NB4 (cell line): ENCODE measurements at regions not wholly inside any gene's neighbourhood (a gene's known extent, or its start where the extent isn't known, plus 50 kb on each side); places are given as distances from the start of the nearest gene placed in this dataset.

Source experiments
- POLR2A ChIP-seq: IDR thresholded peaks from 2 replicates; pipeline ENCODE4 v1.6.1; 2011; ENCODE audit warnings: mild to moderate bottlenecking; ENCODE audit not compliant: insufficient read length; ENCODE audit errors: extremely low read depth
- TF ChIP-seq, protein P1 (sequence below): IDR thresholded peaks from one replicate; pipeline ENCODE4 v1.5.1; 2012; ENCODE audit warnings: low read depth, low read length

- TF ChIP-seq, protein P1, sequence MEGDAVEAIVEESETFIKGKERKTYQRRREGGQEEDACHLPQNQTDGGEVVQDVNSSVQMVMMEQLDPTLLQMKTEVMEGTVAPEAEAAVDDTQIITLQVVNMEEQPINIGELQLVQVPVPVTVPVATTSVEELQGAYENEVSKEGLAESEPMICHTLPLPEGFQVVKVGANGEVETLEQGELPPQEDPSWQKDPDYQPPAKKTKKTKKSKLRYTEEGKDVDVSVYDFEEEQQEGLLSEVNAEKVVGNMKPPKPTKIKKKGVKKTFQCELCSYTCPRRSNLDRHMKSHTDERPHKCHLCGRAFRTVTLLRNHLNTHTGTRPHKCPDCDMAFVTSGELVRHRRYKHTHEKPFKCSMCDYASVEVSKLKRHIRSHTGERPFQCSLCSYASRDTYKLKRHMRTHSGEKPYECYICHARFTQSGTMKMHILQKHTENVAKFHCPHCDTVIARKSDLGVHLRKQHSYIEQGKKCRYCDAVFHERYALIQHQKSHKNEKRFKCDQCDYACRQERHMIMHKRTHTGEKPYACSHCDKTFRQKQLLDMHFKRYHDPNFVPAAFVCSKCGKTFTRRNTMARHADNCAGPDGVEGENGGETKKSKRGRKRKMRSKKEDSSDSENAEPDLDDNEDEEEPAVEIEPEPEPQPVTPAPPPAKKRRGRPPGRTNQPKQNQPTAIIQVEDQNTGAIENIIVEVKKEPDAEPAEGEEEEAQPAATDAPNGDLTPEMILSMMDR = no peak
- no peak for TF ChIP-seq POLR2A
Measured at GRCh38 chr4:156673483-156673882, 298.1 kb downstream of the PDGFC start.
